GM12878 (cell line): ENCODE measurements at regions not wholly inside any gene's neighbourhood (a gene's known extent, or its start where the extent isn't known, plus 50 kb on each side); places are given as distances from the start of the nearest gene placed in this dataset.

ENCODE experiments used
- ATAC-seq: fragments of 200-7000 bp; cut with Tn5 transposase; 3 replicates; pipeline ENCODE4 v1.9.1; 2020; ENCODE audit warnings: mild to moderate bottlenecking, moderate library complexity
- BruUV-seq: library from RNA; stranded (reverse); fragments of 400-500 nt; replicated peaks from 2 replicates; lab custom pipeline; 2021; lab: Mats Ljungman, UMichigan
- CTCF ChIA-PET: fragments of 300-600 bp; sonication (Branson Sonifier 250); formaldehyde crosslinking; extraction: SDS; loops from one replicate; lab custom pipeline; 2021; ENCODE audit warnings: inconsistent platforms; lab: Yijun Ruan, JAX
- POLR2A ChIA-PET: fragments of 350-600 bp; formaldehyde crosslinking; extraction: SDS; loops from one replicate; lab custom pipeline; 2021; ENCODE audit warnings: inconsistent platforms; lab: Charles Lee
- RAD21 ChIA-PET: fragments of 300-600 bp; sonication (Branson Sonifier 250); formaldehyde crosslinking; loops from one replicate; lab custom pipeline; 2023; ENCODE audit warnings: antibody characterized with exemption; ENCODE audit not compliant: unreplicated experiment; lab: Charles Lee
- SMC1A ChIA-PET: fragments of 300-600 bp; sonication (Branson Sonifier 250); formaldehyde crosslinking; loops from one replicate; lab custom pipeline; 2023; ENCODE audit not compliant: unreplicated experiment, uncharacterized antibody; lab: Charles Lee
- DNase-seq: peaks from one replicate; pipeline ENCODE4 v3.0.0-alpha.2; 2011; ENCODE audit warnings: low read depth, low spot score
- FAIRE-seq: peaks from 3 replicates; lab custom pipeline; 2011; peaks lifted over from hg19 to GRCh38; lab: Jason Lieb, UNC
- H2AFZ ChIP-seq: 2 replicates; pipeline ENCODE4 v1.6.0; 2011; ENCODE audit warnings: low read depth, low read length, control low read depth; ENCODE audit not compliant: control insufficient read depth
- H3K27ac ChIP-seq: 2 replicates; pipeline ENCODE4 v1.5.1; 2011; ENCODE audit warnings: control low read depth; ENCODE audit not compliant: control insufficient read depth, insufficient read depth
- H3K27me3 ChIP-seq, 2 experiments: replicated peaks in 1 of 2; 2 replicates each; pipeline versions ENCODE4 v1.6.0 to v1.6.1; 2011; ENCODE audit warnings: low read length in 1 of 2; ENCODE audit not compliant: control insufficient read depth in 2 of 2, insufficient read depth in 2 of 2
- H3K36me3 ChIP-seq, 2 experiments: 2 replicates each; pipeline ENCODE4 v1.5.1; 2011; ENCODE audit warnings: low read length in 1 of 2; ENCODE audit not compliant: control insufficient read depth in 2 of 2, insufficient read depth in 2 of 2
- H3K4me1 ChIP-seq: 2 replicates; pipeline ENCODE4 v1.6.1; 2011; ENCODE audit warnings: mild to moderate bottlenecking, low read length, moderate library complexity, mixed read lengths; ENCODE audit not compliant: control insufficient read depth, insufficient read depth
- H3K4me2 ChIP-seq: 2 replicates; pipeline ENCODE4 v1.6.0; 2011; ENCODE audit warnings: control low read depth; ENCODE audit not compliant: control insufficient read depth, insufficient read depth
- H3K4me3 ChIP-seq: fragments of 200-600 bp; sonication (generic); 2 replicates; pipeline ENCODE4 v1.5.1; 2016
- H3K79me2 ChIP-seq: 2 replicates; pipeline ENCODE4 v1.6.0; 2011; ENCODE audit warnings: low read length; ENCODE audit not compliant: control insufficient read depth, insufficient read depth
- H3K9ac ChIP-seq: 2 replicates; pipeline ENCODE4 v1.8.0; 2011; ENCODE audit warnings: low read length, control low read depth, mixed read lengths; ENCODE audit not compliant: control insufficient read depth, insufficient read depth
- H3K9me3 ChIP-seq: replicated peaks from 3 replicates; pipeline ENCODE4 v1.5.1; 2011; ENCODE audit warnings: mild to moderate bottlenecking, low read length; ENCODE audit not compliant: control insufficient read depth, insufficient read depth
- H4K20me1 ChIP-seq: 2 replicates; pipeline ENCODE4 v1.6.0; 2011; ENCODE audit not compliant: control insufficient read depth, insufficient read depth
- ATF3 ChIP-seq: IDR thresholded peaks from 2 replicates; pipeline ENCODE4 v1.6.1; 2011; ENCODE audit warnings: low read depth, mild to moderate bottlenecking, low read length, moderate library complexity, borderline replicate concordance; ENCODE audit errors: extremely low read depth
- CEBPB ChIP-seq, 2 experiments: fragments of 150-350 bp in 1 of 2; IDR thresholded peaks; 2 replicates each; pipeline ENCODE4 v1.6.1; 2012 to 2014; ENCODE audit warnings: low read depth in 2 of 2, low read length in 2 of 2, borderline replicate concordance in 1 of 2, inconsistent platforms in 1 of 2
- CHD1 ChIP-seq: IDR thresholded peaks from 2 replicates; pipeline ENCODE4 v1.6.1; 2012; ENCODE audit warnings: low read depth, low read length, improper control_type of control experiment
- CUX1 ChIP-seq: IDR thresholded peaks from 2 replicates; pipeline ENCODE4 v1.6.1; 2012; ENCODE audit warnings: improper control_type of control experiment, low read depth, low read length; ENCODE audit not compliant: insufficient replicate concordance
- E4F1 ChIP-seq: fragments of 450-650 bp; IDR thresholded peaks from 2 replicates; pipeline ENCODE4 v1.6.1; 2018; ENCODE audit warnings: borderline replicate concordance, mild to moderate bottlenecking; ENCODE audit not compliant: partially characterized antibody
- ETV6 ChIP-seq, 2 experiments: fragments of 450-650 bp in 1 of 2; IDR thresholded peaks in 1 of 2; conservative IDR thresholded peaks in 1 of 2; 2 replicates each; pipeline ENCODE4 v1.6.1; 2014; ENCODE audit warnings: antibody characterized with exemption in 1 of 2, borderline replicate concordance in 1 of 2, low read depth in 1 of 2, mild to moderate bottlenecking in 1 of 2, moderate library complexity in 1 of 2
- EZH2 ChIP-seq: IDR thresholded peaks from 2 replicates; pipeline ENCODE4 v1.6.1; 2012; ENCODE audit warnings: low read depth, mild to moderate bottlenecking, control low read depth, inconsistent platforms, low read length, borderline replicate concordance; ENCODE audit not compliant: control insufficient read depth
- HSF1 ChIP-seq: fragments of 150-350 bp; IDR thresholded peaks from 2 replicates; pipeline ENCODE4 v1.6.1; 2014; ENCODE audit warnings: mild to moderate bottlenecking, low read depth, low read length
- MYC ChIP-seq: IDR thresholded peaks from 2 replicates; pipeline ENCODE4 v1.6.1; 2011; ENCODE audit warnings: mild to moderate bottlenecking, low read length, moderate library complexity, inconsistent platforms; ENCODE audit not compliant: insufficient read depth, insufficient replicate concordance, insufficient read length, severe bottlenecking
- NFYA ChIP-seq: IDR thresholded peaks from 2 replicates; pipeline ENCODE4 v1.6.1; 2011; ENCODE audit warnings: low read depth, mild to moderate bottlenecking, low read length, improper control_type of control experiment, borderline replicate concordance
- SIX5 ChIP-seq: IDR thresholded peaks from 2 replicates; pipeline ENCODE4 v1.6.1; 2011; ENCODE audit warnings: mild to moderate bottlenecking, low read depth, low read length, moderate library complexity; ENCODE audit not compliant: severe bottlenecking
- in situ Hi-C: fragments of 300-500 bp; cut with MboI; formaldehyde crosslinking; loops from 9 replicates; pipeline ENCODE4 v1.14.3; 2018; ENCODE audit warnings: mixed read lengths
- intact Hi-C: fragments of 100-400 bp; cut with micrococcal nuclease; formaldehyde crosslinking; loops from one replicate; pipeline ENCODE4 v1.14.2; 2022; ENCODE audit not compliant: unreplicated experiment

- TF ChIP-seq HSF1: no peak
- no peak for TF ChIP-seq MYC
- no peak for TF ChIP-seq EZH2
- no peak for TF ChIP-seq ETV6 (conservative IDR thresholded peaks at IDR 0.05 in 1 of 2, IDR thresholded peaks at IDR 0.05 in 1 of 2; ENCODE audit: borderline replicate concordance in 1 of 2, low read depth in 1 of 2)
- no peak for TF ChIP-seq CHD1
- TF ChIP-seq E4F1: no peak
- TF ChIP-seq CEBPB (IDR thresholded peaks at IDR 0.05; ENCODE audit: borderline replicate concordance in 1 of 2, low read depth in 2 of 2, low read length in 2 of 2): no peak
These were observed 169.6 kb upstream of the PGR start (continued) for GRCh38 chr11:101299210-101299609.

GRCh38 chr11:101296896-101297295 is 167.3 kb upstream of the PGR start:
- intact Hi-C loops: no loop called here
- Histone ChIP-seq H3K27ac (no peak overlapping the region), H3K4me2 (no peak overlapping the region), H3K9ac (no peak overlapping the region), H3K36me3 (no peaks in the 10 kb centered on the region), H3K79me2 (no peaks in the 10 kb centered on the region), H3K27me3 (no peaks in the 10 kb centered on the region), H4K20me1 (no peaks in the 10 kb centered on the region), H3K4me3 (no peak overlapping the region), H3K4me1 (no peaks in the 10 kb centered on the region), H3K9me3 (no peaks in the 10 kb centered on the region), H2AFZ (no peak overlapping the region)
- POLR2A ChIA-PET: no interaction called here
- RAD21 ChIA-PET: no interaction called here
- SMC1A ChIA-PET: no interaction called here
- ATAC-seq: no peak
- no peak for DNase-seq
- no peak for TF ChIP-seq ATF3
- TF ChIP-seq CUX1: no peak
- no peak for TF ChIP-seq SIX5
- no peak for TF ChIP-seq NFYA
- FAIRE-seq: no peak
- CTCF ChIA-PET: no interaction called here
- BruUV-seq: no TSS peak
- in situ Hi-C loops: no loop called here
